Activated CD8-positive, alpha-beta memory T cell treated with anti-CD3 and anti-CD28 coated beads, Interleukin-2, amount 50 U/mL, for 1 hour (primary cell): ENCODE measurements at regions not wholly inside any gene's neighbourhood (a gene's known extent, or its start where the extent isn't known, plus 50 kb on each side); places are given as distances from the start of the nearest gene placed in this dataset.

Experiments
- DNase-seq: peaks from one replicate; pipeline ENCODE4 v3.0.0-alpha.2; 2020; ENCODE audit errors: extremely low read depth

DNA sequence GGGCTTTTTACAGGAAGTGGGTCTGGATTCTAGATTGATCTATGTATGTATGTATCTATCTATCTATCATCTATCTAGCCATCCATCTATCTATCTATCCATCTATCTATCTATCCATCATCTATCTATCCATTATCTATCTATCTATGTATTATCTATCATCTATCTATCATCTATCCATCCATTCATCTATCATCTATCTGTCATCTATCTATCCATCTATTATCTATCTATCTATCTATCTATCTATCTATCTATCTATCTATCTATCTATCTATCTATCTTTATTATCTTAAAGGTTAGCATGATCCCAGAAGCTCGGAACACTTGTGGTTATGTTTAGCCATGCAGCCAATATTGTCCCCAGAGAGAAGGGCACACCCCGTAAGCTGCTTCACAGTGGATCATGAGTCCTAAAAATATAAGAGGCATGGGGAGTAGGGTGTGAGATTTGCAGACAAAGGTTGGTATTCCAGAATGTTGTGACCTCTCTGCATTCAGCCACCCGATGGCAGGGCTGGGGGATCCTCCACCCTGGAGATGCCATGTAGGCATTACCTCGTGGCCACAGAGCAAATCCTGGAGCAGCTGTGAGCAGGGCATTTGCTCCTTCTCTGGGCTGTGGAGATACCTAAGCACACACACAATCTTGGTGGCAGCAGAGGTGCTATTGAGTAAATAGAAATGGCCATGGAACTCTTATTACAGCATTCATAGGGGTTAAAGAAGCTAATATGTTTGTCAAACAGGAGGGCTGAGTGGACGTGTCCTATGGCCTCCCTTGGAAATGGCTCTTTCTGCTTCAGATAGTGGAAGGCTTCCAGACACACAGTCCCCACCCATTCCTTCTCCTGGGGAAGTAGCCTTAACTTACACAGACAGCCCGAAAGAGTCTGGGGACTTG is 310.0 kb upstream of the TSHZ3 start:
- DNase-seq: no peak

DNA sequence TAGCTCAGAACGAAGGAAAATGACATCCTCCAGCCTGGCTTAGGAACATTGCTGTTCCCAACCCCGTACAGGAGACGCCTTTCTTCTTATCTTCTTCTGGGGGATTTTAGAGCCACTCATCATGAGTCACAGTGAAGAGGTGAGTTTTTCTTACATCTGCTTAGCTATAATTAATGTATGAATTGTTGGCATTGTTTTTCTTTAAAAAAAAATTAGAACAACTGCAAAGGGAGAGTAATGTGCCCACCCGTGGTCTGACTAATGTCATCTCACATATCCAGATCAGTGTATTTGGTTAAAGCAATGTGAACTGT is 310.6 kb upstream of the TSHZ3 start:
- no peak for DNase-seq

DNA sequence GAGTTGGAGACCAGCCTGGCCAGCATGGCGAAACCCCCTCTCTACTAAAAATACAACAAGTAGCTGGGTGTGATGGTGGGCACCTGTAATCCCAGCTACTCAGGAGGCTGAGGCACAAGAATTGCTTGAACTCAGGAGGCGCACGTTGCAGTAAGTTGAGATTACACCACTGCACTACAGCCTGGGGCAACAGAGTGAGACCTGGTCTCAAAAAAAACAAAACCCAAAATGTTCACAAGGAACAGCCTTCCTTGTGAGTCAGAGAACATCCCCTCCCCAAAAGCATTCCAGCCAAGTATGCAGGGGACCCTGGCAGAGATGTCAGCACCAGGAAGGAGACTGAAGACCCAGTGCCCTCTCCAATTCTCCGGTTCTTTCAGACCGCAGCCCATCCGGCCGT is 314.9 kb upstream of the TSHZ3 start:
- no peak for DNase-seq

DNA sequence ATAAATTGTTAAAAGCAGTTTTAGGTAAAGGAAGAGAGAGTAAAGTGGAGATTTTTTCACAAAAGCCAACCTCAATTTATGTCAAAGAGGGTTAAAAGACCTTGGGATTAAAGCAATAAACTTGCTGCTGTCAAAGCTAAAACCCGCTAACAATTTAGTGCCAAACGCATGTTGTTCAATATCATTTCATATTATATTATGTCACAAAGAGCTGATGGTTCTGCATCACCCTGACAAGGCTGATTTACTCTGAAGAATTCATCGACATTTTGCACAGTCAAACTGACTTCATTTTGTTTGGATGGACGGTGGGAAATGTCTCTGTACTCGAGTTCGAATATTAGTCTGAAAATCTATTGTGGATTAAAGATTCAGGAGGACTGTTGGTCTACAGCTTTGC is 315.8 kb upstream of the TSHZ3 start:
- no peak for DNase-seq

DNA sequence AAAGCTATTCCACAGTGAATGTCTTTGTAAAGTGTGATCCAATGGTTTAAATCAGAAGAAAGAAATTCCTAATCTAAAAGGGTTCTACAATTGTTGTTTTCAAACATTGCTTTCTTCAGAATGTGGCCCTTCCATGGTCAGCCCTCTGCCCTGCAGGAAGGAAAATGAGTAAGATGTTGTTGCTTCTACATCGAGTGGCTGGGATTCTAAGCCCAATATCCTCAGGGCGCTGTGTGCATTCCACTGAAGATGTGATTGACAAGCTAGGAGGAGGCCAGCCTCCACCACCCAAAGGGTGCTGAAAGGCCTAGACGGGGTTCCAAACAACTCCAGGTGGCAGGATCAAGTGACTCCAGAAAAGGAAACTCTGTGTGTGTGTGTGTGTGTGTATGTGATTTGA is 316.9 kb upstream of the TSHZ3 start:
- no peak for DNase-seq

DNA sequence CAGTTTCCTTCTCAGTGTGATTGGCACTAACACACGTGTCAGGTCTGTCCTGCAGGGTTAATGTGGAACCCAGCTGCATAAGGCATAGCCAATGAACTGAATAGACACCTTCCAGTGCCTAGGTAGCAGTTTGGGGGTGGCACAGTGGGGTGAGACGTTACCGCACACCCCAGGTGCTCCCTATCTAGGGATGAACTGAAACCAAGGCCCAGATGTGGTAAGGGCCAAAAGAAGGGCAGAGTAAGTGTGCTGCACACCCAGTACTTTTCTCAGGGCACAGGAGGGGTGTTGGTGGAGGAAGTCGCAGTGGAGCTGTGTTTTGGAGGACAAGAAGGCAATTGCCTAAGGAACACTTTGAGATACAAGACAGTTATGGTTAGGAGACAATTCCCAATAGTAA is 317.9 kb upstream of the TSHZ3 start:
- no peak for DNase-seq

DNA sequence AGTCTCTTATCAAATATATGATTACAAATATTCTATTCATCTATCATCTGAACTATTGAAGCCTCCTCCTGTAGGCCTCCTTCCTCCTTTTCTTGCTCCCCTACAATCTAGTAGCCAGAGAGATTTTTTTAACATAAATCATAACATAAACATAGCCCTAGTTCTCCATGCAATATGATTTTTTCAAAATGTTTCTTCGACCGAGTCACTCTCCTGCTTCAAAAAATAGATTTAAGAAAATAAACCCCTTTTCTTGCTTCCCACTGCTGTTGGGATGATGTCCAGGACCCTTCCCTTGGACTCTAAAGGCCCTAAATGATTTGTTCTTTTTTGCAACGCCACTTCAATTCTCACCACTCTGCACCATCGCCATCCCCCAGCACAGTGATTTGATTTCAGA is 319.7 kb upstream of the TSHZ3 start:
- DNase-seq: no peak

DNA sequence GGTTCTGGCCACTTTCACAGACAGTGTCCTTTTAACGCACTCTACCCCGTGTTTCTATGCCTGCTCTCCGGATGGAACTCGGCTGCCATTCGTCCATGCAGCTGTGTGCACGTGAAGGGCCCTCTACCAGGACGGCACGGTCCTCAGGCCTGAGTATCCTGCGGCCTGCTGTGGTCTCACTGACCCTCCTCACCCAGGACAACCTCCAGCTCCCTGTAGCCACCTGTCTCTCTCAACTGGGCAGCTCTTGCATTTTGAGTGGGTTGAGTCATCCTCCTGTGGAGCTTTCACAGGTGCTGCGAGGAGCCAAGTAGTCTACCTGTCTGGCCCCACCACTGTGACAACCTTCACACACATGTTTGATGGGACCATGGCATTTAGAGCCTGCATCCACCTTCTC is 321.7 kb upstream of the TSHZ3 start:
- DNase-seq: no peak

DNA sequence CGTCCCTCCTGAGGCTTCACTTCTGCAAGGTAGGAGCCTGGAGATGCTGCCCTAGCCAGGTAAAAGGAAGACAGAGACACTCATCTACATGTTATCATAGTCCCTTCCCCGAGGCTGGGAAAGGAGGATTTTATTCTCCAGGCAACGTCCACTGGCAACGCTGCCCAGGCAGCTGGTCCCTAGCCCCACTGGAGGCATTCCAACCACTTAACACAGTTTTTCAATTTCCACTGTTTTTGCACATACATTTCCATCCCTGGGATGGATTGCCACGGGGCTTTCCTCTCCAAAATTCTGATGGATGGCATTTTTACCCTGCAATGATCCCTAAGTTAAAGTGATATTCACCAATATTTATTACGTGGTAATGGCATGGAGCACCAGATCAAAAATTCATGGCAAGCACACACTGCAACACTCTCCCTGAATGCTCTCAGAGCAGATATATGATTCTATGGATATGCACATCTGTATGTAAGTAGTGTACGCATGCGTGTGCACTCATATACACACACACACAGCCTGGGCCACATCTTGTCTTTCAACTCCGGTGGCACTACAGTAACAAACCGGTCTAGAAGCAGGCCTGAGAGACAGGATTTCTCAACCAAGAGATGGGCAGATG is 322.3 kb upstream of the TSHZ3 start:
- DNase-seq: no peak

DNA sequence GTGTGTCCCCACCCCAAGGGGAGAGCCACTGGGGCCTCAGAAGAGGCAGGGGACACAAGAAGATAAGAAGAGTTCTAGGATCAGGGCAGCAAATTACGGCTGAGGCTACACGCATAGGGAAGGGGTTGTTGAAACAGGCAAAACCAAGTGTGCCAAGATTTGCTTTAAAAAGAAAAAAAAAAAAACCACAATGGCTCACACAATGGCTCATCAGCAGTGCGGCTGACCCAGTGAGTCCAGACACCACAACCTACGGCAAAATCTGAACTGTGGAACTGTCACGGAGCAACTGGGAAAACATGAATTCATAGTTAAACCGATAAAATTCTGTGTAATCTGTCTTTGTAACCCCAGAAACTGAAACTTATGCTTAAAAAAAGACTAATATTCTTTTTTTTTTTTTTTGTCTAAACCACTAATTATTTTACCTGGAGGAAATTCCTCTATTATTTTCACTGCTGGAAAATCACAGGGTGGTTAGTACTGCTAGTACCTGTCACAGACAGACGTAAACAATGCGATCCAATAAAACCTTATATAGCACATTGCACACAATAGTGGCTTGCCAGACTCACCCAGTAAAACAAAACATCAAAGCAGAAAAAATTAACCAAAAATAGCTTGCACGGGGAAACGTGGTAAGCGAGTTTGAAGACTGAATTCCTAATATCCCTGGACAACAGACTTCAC is 325.4 kb upstream of the TSHZ3 start:
- no peak for DNase-seq

DNA sequence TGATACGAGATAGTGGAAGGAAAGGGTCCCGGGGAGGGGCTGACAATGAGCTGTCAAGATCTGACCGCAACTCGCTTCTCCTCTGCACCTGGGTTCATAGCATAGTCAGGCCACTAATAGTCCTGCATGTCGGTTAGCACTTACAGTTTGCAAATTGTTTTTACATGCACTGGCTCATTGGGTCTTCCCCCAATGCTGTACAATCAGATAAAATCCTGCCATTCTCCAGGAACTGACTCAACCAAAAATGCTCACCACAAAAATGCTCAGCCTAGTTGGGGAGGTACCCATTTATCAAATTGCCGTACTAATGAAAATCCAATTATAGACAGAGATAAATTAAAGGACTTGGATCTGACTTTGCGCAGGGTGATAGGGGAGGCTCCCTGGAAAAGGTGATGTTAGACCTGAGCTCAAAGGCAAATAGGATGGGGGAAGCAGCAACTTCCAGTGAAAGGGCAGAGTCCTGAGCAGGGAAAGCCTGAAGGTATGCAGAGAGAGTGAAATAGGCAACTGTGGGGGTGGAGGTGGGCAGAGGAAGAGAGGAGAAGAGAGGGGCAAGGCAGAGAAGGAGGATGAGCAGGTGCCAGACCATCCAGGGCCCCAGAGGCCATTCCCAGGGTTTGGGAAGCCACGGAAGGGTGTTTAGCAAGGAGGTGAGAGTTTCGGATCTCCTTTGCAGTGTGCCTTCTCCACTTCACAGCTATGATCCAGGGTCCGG is 326.1 kb upstream of the TSHZ3 start:
- no peak for DNase-seq

DNA sequence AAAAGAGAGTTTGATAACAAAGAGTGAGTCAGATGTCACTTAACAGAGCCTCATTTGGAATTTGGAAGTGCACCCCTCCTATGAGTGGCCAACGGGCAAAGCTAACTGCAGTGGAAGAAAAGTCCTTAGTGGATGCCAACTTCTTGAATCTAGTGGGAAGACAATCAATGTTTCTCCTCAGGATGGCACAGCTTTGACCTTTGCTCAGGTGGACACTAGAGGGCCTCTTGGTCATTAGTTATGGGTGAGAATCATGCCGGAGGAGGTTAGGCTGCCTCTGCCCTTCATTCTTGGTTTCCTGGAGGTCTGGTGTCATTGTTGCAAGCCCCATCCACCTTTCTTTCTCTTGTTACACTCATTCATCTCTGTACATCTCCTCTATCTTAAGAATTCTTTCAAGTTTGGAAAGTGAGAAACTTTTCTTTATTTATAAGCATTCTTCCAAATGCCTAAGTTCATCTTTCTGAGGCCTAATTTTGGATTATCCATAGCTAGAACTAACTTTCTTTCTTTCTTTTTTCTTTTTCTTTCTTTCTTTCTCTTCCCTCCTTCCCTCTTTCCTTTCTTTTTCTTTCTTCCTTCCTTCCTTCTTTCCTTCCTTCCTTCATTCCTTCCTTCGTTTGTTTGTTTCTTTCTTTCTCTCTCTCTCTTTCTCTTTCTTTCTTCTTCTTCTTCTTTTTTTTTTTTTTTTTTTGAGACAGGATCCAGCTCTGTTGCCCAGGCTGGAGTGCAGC is 327.2 kb upstream of the TSHZ3 start:
- no peak for DNase-seq

DNA sequence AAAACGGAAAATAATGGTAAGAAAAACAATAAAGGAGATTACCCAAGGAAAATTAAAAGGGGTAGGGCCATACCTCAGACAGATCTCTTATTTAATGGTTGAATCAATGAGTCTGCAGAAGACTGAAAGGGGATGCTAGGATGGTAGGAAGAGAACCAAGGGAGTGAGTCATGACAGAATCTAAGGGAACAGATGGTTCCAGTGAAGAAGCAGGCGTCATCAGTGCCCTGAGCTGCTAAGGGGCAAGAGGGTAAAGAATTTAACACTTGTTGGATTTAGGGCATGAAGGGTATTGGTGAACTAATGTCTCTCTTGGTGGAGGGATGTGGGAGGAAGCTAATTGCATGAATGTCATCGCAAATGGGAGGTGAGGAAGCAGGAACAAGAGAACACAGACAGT is 329.2 kb upstream of the TSHZ3 start:
- DNase-seq: no peak

DNA sequence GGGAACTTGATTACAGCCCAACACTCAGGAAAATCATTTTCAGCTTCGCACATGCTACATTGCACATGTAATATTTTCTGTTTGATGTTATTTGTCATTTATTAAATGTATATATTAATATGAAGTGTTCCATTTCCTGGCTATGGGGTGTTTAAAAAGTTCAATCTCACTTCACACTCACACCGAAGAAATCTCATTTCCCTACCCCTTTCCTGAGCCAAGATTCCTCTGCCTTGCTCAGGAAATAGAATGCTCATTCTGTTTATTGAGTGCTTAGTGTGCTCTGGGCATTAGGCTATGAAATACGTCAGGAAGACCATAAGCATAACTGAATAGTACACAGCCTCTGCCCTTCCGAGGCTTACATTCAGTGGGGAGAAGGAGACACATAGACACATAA is 331.9 kb upstream of the TSHZ3 start:
- no peak for DNase-seq

DNA sequence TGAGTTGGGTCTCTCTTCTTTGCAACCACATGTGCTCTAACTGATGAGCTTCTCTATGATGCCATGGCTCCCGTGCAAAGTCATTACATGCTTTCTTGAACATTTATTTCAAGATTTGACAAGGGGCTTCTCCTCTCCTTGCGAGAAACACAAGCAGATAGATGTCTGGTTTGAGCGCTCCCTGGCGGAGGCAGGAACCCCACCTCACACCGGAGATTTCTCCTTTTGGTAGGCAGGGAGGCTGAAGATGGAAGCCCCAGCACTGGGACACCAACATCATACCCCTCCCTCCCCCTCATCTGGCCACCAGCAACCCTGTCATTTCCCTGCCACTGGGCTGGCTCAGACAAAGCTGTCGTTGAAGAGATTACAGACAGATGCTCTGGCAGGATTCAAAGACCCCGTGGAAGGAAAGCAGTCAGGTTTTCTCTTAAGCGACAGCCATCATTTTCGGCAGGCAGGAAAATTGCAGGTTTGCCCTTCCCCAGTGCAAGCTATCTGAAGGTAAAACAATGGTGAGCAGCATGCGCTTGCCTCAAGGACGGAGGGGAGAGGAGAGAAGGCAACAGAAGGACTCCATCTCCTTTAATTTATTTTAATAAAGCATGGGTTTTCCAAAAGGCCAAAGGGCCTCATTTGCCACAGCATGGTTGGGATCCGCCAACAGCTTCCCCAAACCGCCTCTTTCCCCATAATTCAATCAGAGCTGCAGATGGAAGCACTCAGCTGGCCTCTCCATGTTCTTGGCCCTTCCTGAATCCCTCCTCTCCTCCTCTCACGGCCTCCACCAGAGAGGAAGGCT is 344.1 kb upstream of the TSHZ3 start:
- DNase-seq: no peak

DNA sequence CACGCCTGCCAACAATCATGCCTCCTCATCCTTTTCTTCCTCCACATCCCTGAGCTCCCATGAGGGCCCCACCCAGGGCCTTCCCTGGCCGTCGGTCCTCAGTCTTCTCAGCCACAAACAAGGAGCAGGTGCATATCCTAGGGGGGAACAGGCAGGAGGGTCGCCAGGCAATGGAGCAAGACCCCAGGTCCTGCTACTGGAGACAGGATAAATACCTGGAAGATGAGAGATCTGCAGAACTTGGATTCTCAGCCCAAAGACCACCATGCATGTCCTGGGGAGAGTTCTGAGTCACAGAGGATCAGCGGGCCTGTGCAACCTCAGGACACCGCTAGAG is 344.7 kb upstream of the TSHZ3 start:
- DNase-seq: no peak

DNA sequence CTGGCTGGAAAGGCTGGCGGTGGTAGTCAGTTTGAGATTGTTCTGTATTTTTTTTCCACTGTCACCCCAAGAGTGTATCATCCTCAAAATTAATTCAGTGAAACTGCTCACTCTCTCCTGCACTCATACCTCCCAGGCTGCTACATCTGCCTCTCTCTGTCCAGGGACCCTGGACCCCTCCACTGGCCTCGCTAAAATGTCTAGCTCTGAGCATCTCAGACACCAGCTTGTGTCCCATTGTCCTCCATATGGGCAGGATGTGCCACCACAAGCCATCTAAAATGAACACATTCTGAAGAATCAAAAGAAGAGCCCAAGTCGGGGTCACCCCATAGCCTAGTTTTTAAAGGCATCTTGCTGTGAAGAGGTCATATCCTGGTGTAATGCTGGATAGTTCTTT is 345.5 kb upstream of the TSHZ3 start:
- no peak for DNase-seq

DNA sequence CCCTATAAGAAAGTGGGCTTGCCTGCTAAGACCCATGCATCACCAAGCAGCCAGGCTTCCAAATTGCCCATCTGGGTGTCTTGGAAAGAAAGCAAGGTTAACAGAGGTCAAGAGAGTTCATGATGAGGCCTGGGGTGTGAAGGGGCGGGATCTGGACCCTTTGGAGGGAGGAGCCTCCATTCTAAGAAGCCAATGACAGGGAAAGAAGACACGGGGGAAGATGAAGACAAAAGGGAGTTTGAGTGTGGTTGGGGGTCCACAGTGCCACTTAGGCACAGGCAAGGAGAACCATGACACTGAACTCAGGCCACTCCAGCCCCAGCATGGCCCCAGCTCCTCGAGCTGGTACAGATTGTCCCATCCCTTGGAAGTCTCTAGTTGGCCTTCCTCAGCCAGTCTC is 350.2 kb upstream of the TSHZ3 start:
- DNase-seq: no peak

DNA sequence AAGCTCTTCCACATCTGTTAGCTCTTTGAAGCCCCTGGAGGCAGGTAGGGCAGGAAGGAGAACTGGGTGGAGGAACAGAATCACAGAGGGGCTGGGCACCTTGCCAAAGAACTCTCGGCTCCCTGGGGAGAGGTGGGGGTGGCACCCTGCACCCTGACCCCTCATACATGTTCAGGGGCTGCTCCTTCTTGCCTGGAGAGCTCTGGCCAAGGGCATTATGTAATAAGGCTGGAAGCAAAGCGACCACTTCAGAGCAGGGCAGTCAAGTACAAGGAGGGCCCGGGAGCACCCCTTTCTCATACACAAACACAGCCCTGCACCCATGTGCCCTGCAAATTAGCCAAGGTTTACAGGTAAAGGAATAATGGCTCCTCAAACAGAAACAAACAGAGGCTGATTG is 351.9 kb upstream of the TSHZ3 start:
- no peak for DNase-seq

DNA sequence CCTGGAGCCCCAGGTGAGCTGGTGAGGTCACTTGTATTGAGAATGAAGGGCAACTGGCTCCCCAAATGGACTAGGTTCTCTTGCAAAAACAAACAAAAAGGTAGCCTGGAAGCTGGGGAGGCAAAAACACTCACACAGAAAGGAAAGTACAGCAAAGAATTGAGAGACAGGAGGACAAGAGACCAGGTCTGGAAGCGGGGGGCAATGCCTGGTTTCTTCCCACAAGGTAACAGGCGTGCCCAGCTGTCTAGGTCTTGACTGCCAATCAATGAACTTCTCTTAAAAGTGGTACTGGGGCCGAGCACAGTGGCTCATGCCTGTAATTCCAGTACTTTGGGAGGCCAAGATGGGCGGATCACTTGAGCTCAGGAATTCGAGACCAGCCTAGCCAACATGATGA is 356.4 kb upstream of the TSHZ3 start:
- no peak for DNase-seq

DNA sequence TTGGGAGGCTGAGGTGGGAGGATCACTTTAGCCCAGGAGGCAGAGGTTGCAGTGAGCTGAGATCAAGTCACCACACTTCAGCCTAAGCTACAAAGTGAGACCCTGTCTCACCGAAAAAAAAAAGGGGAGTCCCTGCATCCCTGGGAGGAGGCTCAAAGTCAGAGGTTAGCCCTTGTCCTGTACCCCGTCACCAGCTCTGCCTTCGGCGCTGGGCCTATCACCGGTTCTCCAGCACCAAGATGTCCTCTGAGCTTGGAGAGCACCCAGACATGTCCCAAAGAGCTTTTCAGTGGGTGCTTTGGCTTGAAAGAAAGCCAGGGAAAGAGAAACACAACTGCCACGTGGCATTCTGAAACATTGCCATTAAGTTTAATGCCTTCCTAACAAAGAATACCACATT is 356.9 kb upstream of the TSHZ3 start:
- DNase-seq: no peak
